IMR-90 (cell line): ENCODE measurements at regions not wholly inside any gene's neighbourhood (a gene's known extent, or its start where the extent isn't known, plus 50 kb on each side); places are given as distances from the start of the nearest gene placed in this dataset.

Experiments
- ATAC-seq: fragments of 200-7000 bp; cut with Tn5 transposase; 2 replicates; pipeline ENCODE4 v1.9.1; 2020; ENCODE audit warnings: low read depth, mild to moderate bottlenecking, moderate library complexity
- BruUV-seq: library from RNA; stranded (reverse); fragments of 400-500 nt; replicated peaks from 2 replicates; lab custom pipeline; 2021; lab: Mats Ljungman, UMichigan
- CTCF ChIA-PET: fragments of 300-600 bp; formaldehyde crosslinking; extraction: SDS; loops from one replicate; lab custom pipeline; 2021; ENCODE audit warnings: antibody characterized with exemption; lab: Yijun Ruan, JAX
- POLR2A ChIA-PET: fragments of 300-600 bp; sonication (Branson Sonifier 250); formaldehyde crosslinking; loops from one replicate; lab custom pipeline; 2022; ENCODE audit warnings: antibody characterized with exemption; ENCODE audit not compliant: unreplicated experiment; lab: Charles Lee
- DNase-seq: peaks from one replicate; pipeline ENCODE4 v3.0.0; 2013
- H2AFZ ChIP-seq: replicated peaks from 2 replicates; pipeline ENCODE3; 2013; ENCODE audit warnings: low read length, mild to moderate bottlenecking; ENCODE audit not compliant: poor library complexity
- H2AK5ac ChIP-seq: 2 replicates; pipeline ENCODE4 v1.6.1; 2013; ENCODE audit warnings: low read depth, low read length, inconsistent platforms
- H2AK9ac ChIP-seq: replicated peaks from 2 replicates; pipeline ENCODE3; 2013; ENCODE audit warnings: mild to moderate bottlenecking, low read depth, low read length, moderate library complexity; ENCODE audit not compliant: poor library complexity
- H2BK120ac ChIP-seq: 2 replicates; pipeline ENCODE4 v1.6.1; 2013; ENCODE audit warnings: low read depth, low read length, inconsistent platforms
- H2BK15ac ChIP-seq: 3 replicates; pipeline ENCODE4 v1.6.1; 2013; ENCODE audit warnings: low read depth, low read length, inconsistent platforms
- H2BK20ac ChIP-seq: 2 replicates; pipeline ENCODE4 v1.6.1; 2013; ENCODE audit warnings: low read depth, mild to moderate bottlenecking, inconsistent platforms, low read length, moderate library complexity
- H2BK5ac ChIP-seq: 2 replicates; pipeline ENCODE4 v1.6.1; 2013; ENCODE audit warnings: mild to moderate bottlenecking, low read depth, low read length, inconsistent platforms; ENCODE audit not compliant: poor library complexity, severe bottlenecking
- H3K14ac ChIP-seq: replicated peaks from 2 replicates; pipeline ENCODE4 v1.6.1; 2013; ENCODE audit warnings: low read depth, low read length, inconsistent platforms
- H3K18ac ChIP-seq: 2 replicates; pipeline ENCODE4 v1.6.1; 2013; ENCODE audit warnings: low read depth, low read length, control low read depth
- H3K23ac ChIP-seq: 2 replicates; pipeline ENCODE4 v1.6.1; 2013; ENCODE audit warnings: low read depth, low read length, inconsistent platforms
- H3K27ac ChIP-seq: 2 replicates; pipeline ENCODE4 v1.5.1; 2013; ENCODE audit warnings: mild to moderate bottlenecking, control low read depth, low read length; ENCODE audit not compliant: insufficient read depth
- H3K27me3 ChIP-seq: 2 replicates; pipeline ENCODE4 v1.6.1; 2013; ENCODE audit warnings: low read length; ENCODE audit not compliant: control insufficient read depth, insufficient read depth
- H3K36me3 ChIP-seq: 2 replicates; pipeline ENCODE4 v1.6.1; 2013; ENCODE audit warnings: low read length, mixed read lengths; ENCODE audit not compliant: control insufficient read depth, insufficient read depth
- H3K4ac ChIP-seq: 2 replicates; pipeline ENCODE4 v1.6.1; 2013; ENCODE audit warnings: low read depth, low read length, inconsistent platforms
- H3K4me1 ChIP-seq: 2 replicates; pipeline ENCODE4 v1.6.1; 2013; ENCODE audit warnings: low read length, mixed read lengths; ENCODE audit not compliant: control insufficient read depth, insufficient read depth
- H3K4me2 ChIP-seq: 2 replicates; pipeline ENCODE4 v1.6.1; 2013; ENCODE audit warnings: low read depth, mild to moderate bottlenecking, control low read depth, low read length, moderate library complexity
- H3K4me3 ChIP-seq: 2 replicates; pipeline ENCODE4 v1.5.1; 2013; ENCODE audit warnings: low read depth, mild to moderate bottlenecking, control low read depth, low read length, moderate library complexity; ENCODE audit not compliant: insufficient read depth
- H3K56ac ChIP-seq: 2 replicates; pipeline ENCODE4 v1.6.1; 2013; ENCODE audit warnings: low read length, inconsistent platforms; ENCODE audit not compliant: insufficient read depth; ENCODE audit errors: extremely low read depth
- H3K79me1 ChIP-seq, 2 experiments: 2 replicates each; pipeline ENCODE4 v1.6.1; 2013; ENCODE audit warnings: low read length in 2 of 2, inconsistent platforms in 1 of 2, low read depth in 1 of 2
- H3K9ac ChIP-seq: 2 replicates; pipeline ENCODE4 v1.6.1; 2013; ENCODE audit warnings: low read depth, low read length, control low read depth
- H3K9me1 ChIP-seq: 2 replicates; pipeline ENCODE4 v1.6.1; 2013; ENCODE audit warnings: low read length, inconsistent platforms; ENCODE audit not compliant: insufficient read depth
- H3K9me3 ChIP-seq: 2 replicates; pipeline ENCODE4 v1.6.1; 2013; ENCODE audit warnings: low read length; ENCODE audit not compliant: control insufficient read depth, insufficient read depth
- H4K20me1 ChIP-seq: 2 replicates; pipeline ENCODE4 v1.6.1; 2013; ENCODE audit warnings: low read length, inconsistent platforms; ENCODE audit not compliant: insufficient read depth
- H4K5ac ChIP-seq: 2 replicates; pipeline ENCODE4 v1.6.1; 2013; ENCODE audit warnings: mild to moderate bottlenecking, low read depth, low read length, control low read depth
- H4K8ac ChIP-seq, 2 experiments: 2 replicates each; pipeline ENCODE4 v1.6.1; 2013; ENCODE audit warnings: low read depth in 2 of 2, low read length in 2 of 2, control low read depth in 1 of 2, inconsistent platforms in 1 of 2
- H4K91ac ChIP-seq: 2 replicates; pipeline ENCODE4 v1.6.1; 2013; ENCODE audit warnings: low read depth, low read length, inconsistent platforms; ENCODE audit not compliant: insufficient read depth
- BHLHE40 ChIP-seq: fragments of 150-350 bp; IDR thresholded peaks from 2 replicates; pipeline ENCODE4 v1.6.1; 2016; ENCODE audit warnings: mild to moderate bottlenecking, low read depth, low read length
- CEBPB ChIP-seq: IDR thresholded peaks from 2 replicates; pipeline ENCODE4 v1.6.1; 2012; ENCODE audit warnings: low read depth, low read length, improper control_type of control experiment
- CHD1 ChIP-seq: IDR thresholded peaks from 2 replicates; pipeline ENCODE4 v1.6.1; 2012; ENCODE audit warnings: low read depth, low read length, improper control_type of control experiment
- CTCF ChIP-seq: conservative IDR thresholded peaks from 2 replicates; pipeline ENCODE4 v1.5.1; 2012; ENCODE audit warnings: mild to moderate bottlenecking, low read depth, low read length, improper control_type of control experiment
- ELK1 ChIP-seq: fragments of 150-350 bp; IDR thresholded peaks from 2 replicates; pipeline ENCODE4 v1.6.1; 2016; ENCODE audit warnings: low read depth, mild to moderate bottlenecking, low read length, moderate library complexity, borderline replicate concordance
- FOS ChIP-seq: fragments of 150-350 bp; IDR thresholded peaks from 2 replicates; pipeline ENCODE4 v1.6.1; 2016; ENCODE audit warnings: low read depth, low read length
- MAFK ChIP-seq: IDR thresholded peaks from 2 replicates; pipeline ENCODE4 v1.6.1; 2012; ENCODE audit warnings: low read depth, low read length, improper control_type of control experiment
- MAZ ChIP-seq: IDR thresholded peaks from 2 replicates; pipeline ENCODE4 v1.6.1; 2012; ENCODE audit warnings: low read depth, mild to moderate bottlenecking, low read length, improper control_type of control experiment, moderate library complexity, borderline replicate concordance
- MXI1 ChIP-seq: IDR thresholded peaks from 2 replicates; pipeline ENCODE4 v1.6.1; 2012; ENCODE audit warnings: low read depth, mild to moderate bottlenecking, low read length, moderate library complexity, borderline replicate concordance
- NFE2L2 ChIP-seq: fragments of 150-350 bp; IDR thresholded peaks from 2 replicates; pipeline ENCODE4 v1.6.1; 2016; ENCODE audit warnings: low read depth, mild to moderate bottlenecking, low read length
- POLR2A ChIP-seq: IDR thresholded peaks from 2 replicates; pipeline ENCODE4 v1.6.1; 2012; ENCODE audit warnings: mild to moderate bottlenecking, low read depth, low read length
- RAD21 ChIP-seq: IDR thresholded peaks from 2 replicates; pipeline ENCODE4 v1.6.1; 2012; ENCODE audit warnings: low read length, improper control_type of control experiment
- RCOR1 ChIP-seq: IDR thresholded peaks from 2 replicates; pipeline ENCODE4 v1.6.1; 2012; ENCODE audit warnings: mild to moderate bottlenecking, low read length, improper control_type of control experiment; ENCODE audit not compliant: insufficient replicate concordance
- RFX5 ChIP-seq: IDR thresholded peaks from 2 replicates; pipeline ENCODE4 v1.8.0; 2012; ENCODE audit warnings: low read depth, mild to moderate bottlenecking, low read length, moderate library complexity
- SMC3 ChIP-seq: fragments of 150-350 bp; IDR thresholded peaks from 2 replicates; pipeline ENCODE4 v1.6.1; 2016; ENCODE audit warnings: low read depth, mild to moderate bottlenecking, antibody characterized with exemption, low read length, moderate library complexity
- USF2 ChIP-seq: fragments of 150-350 bp; IDR thresholded peaks from 2 replicates; pipeline ENCODE4 v1.6.1; 2017; ENCODE audit warnings: mild to moderate bottlenecking, antibody characterized with exemption, low read length, low read depth
- dilution Hi-C: fragments of 300-500 bp; cut with HindIII; formaldehyde crosslinking; loops from one replicate; pipeline ENCODE4 v1.14.3; 2018; ENCODE audit warnings: low sequenced_read_pairs; ENCODE audit not compliant: unreplicated experiment
- in situ Hi-C: fragments of 300-500 bp; cut with MboI; formaldehyde crosslinking; loops from 3 replicates; pipeline ENCODE4 v1.14.3; 2019; ENCODE audit warnings: low sequenced_read_pairs, inconsistent platforms, mixed read lengths
- intact Hi-C: fragments of 100-400 bp; cut with micrococcal nuclease; formaldehyde crosslinking; loops from 2 replicates; pipeline ENCODE4 v1.10.0; 2022

GRCh38 chr7:24419511-24419910, 135.5 kb downstream of the NPY start:
- Histone ChIP-seq H3K56ac (no peak overlapping the region), H2BK20ac (no peak overlapping the region), H3K9me1 (no peaks in the 10 kb centered on the region), H3K4ac (no peak overlapping the region), H2BK15ac (no peak overlapping the region), H2AK9ac (no peak overlapping the region), H3K27ac (no peak overlapping the region), H4K5ac (no peak overlapping the region), H3K79me1 (no peaks in the 10 kb centered on the region), H2AK5ac (no peak overlapping the region), H3K18ac (no peak overlapping the region), H3K4me3 (no peak overlapping the region), H3K23ac (no peak overlapping the region), H4K20me1 (no peaks in the 10 kb centered on the region), H3K9ac (no peak overlapping the region), H3K36me3 (no peaks in the 10 kb centered on the region), H2AFZ (no peak overlapping the region), H2BK120ac (no peak overlapping the region), H3K14ac (no peak overlapping the region), H4K8ac (no peak overlapping the region), H4K91ac (no peak overlapping the region), H3K27me3 (peaks cover 2% of the 10 kb centered on the region; the same call in 1 of the 2 replicates), H2BK5ac (no peak overlapping the region), H3K9me3 (no peaks in the 10 kb centered on the region), H3K4me2 (no peak overlapping the region), H3K4me1 (no peaks in the 10 kb centered on the region)
- DNase-seq (no peak), ATAC-seq (no peak)
- ChIA-PET POLR2A (no interaction called here), CTCF (interaction anchor here (0.6 kb wide), 1 partner anchor 704 kb away, joined by 5 read pairs; no protein-coding TSS in a partner anchor)
- dilution Hi-C loops, result no loop called here
- intact Hi-C loops, result no loop called here
- no TSS peak for BruUV-seq
- TF ChIP-seq MXI1 (no peak), CTCF (no peak), USF2 (no peak), ELK1 (no peak), RFX5 (no peak), RAD21 (no peak), MAZ (no peak), MAFK (no peak), BHLHE40 (no peak), NFE2L2 (no peak), POLR2A (no peak), CHD1 (no peak), FOS (no peak), CEBPB (no peak), SMC3 (no peak), RCOR1 (no peak)
- in situ Hi-C loops, result no loop called here
